ENCODE measurements at regions not wholly inside any gene's neighbourhood (a gene's known extent, or its start where the extent isn't known, plus 50 kb on each side); places are given as distances from the start of the nearest gene placed in this dataset.

DNA sequence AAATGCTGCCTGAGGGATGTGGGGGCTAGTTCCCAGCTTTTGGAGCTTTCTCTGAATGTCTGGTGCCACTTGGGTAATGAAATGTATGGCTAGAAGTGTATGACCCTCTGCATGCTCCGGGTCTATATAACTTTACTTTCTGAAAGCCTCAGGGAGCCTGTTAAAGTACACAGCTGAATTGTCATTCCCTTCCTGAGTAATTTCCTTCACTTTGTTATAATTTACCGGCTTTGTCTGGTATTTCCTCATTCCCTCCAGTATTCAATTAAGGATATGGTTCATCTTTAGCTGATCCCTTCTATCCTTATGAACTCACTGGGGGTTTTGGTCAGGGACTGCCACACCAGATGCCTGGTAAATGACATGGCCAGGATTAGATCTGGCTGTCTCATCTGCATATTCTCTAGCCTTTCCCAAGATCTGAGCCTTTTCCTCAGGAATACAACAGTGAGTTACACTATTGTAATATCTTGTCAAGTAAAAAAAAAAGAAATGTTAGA, 620.3 kb downstream of the ZPLD1 start:
- no peak overlapping the region for H3K27ac ChIP-seq (ENCODE audit: low read depth, low read length)
- H3K9me3 ChIP-seq (ENCODE audit: control insufficient read depth, insufficient read depth, low read depth, low read length) = no peaks in the 10 kb centered on the region
- H3K9ac ChIP-seq (ENCODE audit: low read length) = no peak overlapping the region
- H3K4me3 ChIP-seq (ENCODE audit: low read depth, low read length) = no peak overlapping the region
- no peaks in the 10 kb centered on the region for H3K4me1 ChIP-seq (ENCODE audit: control insufficient read depth, insufficient read depth, low read length)
- H3K27me3 ChIP-seq (ENCODE audit: control insufficient read depth, insufficient read depth, low read length) = no peaks in the 10 kb centered on the region
- H3K36me3 ChIP-seq (ENCODE audit: control insufficient read depth, insufficient read depth, low read length) = no peaks in the 10 kb centered on the region

DNA sequence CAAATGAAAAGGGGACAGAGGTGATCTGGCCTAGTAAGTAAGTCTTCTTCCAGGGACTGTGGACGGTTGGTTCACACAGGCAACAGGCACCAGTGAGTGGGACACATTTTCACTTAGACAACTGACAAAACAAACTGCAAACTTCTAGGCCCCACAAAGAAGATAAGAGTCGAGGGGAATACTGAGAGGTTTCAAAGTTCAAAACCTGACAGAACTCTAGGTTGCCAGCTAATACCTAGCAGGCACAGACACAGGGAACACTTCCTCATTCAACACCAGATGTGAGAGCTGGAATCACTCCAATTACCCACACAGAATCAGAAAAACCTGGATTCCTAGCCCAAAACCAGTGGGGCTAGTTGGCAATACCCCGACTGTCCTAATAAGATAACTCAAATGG, 621.7 kb downstream of the ZPLD1 start:
- Histone ChIP-seq H3K9ac (ENCODE audit: low read length) (no peak overlapping the region), H3K9me3 (ENCODE audit: control insufficient read depth, insufficient read depth, low read depth, low read length) (no peaks in the 10 kb centered on the region), H3K36me3 (ENCODE audit: control insufficient read depth, insufficient read depth, low read length) (no peaks in the 10 kb centered on the region), H3K4me3 (ENCODE audit: low read depth, low read length) (no peak overlapping the region), H3K27ac (ENCODE audit: low read depth, low read length) (no peak overlapping the region), H3K27me3 (ENCODE audit: control insufficient read depth, insufficient read depth, low read length) (no peaks in the 10 kb centered on the region), H3K4me1 (ENCODE audit: control insufficient read depth, insufficient read depth, low read length) (no peaks in the 10 kb centered on the region)

DNA sequence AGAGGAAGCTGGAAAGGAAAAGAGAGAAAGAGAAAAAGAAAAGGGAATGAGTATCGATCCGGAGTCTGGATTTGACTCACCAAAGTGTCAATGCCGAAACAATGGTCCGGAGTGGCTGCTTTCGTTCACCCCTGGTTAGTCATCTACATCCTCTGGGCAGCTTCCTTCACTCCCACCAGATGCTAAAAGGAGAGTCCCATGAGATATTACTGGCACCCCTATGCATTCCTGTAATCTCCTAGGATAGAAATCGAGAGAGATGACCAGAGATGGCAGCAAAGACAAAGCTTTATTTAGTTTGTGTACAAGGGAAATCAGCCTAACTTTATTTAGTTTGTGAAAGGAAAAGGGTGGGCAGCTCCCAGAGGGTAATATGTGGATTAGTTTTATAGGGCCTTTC, 622.2 kb downstream of the ZPLD1 start:
- H3K36me3 ChIP-seq (ENCODE audit: control insufficient read depth, insufficient read depth, low read length) = no peaks in the 10 kb centered on the region
- no peaks in the 10 kb centered on the region for H3K9me3 ChIP-seq (ENCODE audit: control insufficient read depth, insufficient read depth, low read depth, low read length)
- H3K27me3 ChIP-seq (ENCODE audit: control insufficient read depth, insufficient read depth, low read length) = no peaks in the 10 kb centered on the region
- no peaks in the 10 kb centered on the region for H3K4me1 ChIP-seq (ENCODE audit: control insufficient read depth, insufficient read depth, low read length)
- H3K27ac ChIP-seq (ENCODE audit: low read depth, low read length) = no peak overlapping the region
- no peak overlapping the region for H3K9ac ChIP-seq (ENCODE audit: low read length)
- H3K4me3 ChIP-seq (ENCODE audit: low read depth, low read length) = no peak overlapping the region

DNA sequence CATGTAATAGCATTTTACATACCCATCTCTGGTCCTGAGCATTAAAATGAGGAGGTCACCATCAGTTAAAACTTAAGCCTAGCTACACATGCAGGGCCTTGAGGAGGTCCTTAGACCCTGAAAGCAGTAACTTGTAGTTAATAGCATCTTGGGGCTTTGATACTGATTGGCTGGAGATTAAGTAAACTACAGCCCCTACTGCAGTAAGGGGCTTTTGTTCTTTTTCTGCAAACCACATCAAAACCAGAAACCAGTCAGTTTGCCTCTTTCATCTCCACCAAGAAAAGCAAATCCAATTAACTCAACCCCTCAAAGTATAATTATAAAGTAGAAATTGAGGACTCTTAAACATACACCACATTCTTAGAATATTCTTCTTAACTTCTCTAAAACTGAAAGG, 622.7 kb downstream of the ZPLD1 start:
- no peak overlapping the region for H3K27ac ChIP-seq (ENCODE audit: low read depth, low read length)
- no peaks in the 10 kb centered on the region for H3K9me3 ChIP-seq (ENCODE audit: control insufficient read depth, insufficient read depth, low read depth, low read length)
- no peaks in the 10 kb centered on the region for H3K4me1 ChIP-seq (ENCODE audit: control insufficient read depth, insufficient read depth, low read length)
- no peaks in the 10 kb centered on the region for H3K36me3 ChIP-seq (ENCODE audit: control insufficient read depth, insufficient read depth, low read length)
- H3K4me3 ChIP-seq (ENCODE audit: low read depth, low read length) = no peak overlapping the region
- no peaks in the 10 kb centered on the region for H3K27me3 ChIP-seq (ENCODE audit: control insufficient read depth, insufficient read depth, low read length)
- no peak overlapping the region for H3K9ac ChIP-seq (ENCODE audit: low read length)

DNA sequence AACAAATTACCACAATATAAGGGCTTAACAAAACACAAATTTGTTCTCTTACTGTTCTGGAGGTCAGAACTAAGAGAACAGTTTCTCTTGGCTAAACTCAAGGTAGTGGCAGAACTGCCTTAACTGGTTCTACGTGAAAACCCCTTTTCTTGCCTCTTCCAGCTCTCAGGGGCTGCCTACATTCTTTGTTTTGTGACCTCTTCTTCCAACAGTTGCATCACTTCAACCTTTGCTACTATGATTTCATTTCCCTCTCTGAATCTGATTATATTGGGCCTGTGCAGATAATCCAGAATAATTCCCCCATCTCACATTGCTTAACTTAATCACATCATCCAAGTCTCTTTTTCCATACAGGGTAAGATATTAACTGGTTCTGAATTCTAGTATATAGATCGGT, 624.6 kb downstream of the ZPLD1 start:
- Histone ChIP-seq H3K27me3 (ENCODE audit: control insufficient read depth, insufficient read depth, low read length) (no peaks in the 10 kb centered on the region), H3K4me3 (ENCODE audit: low read depth, low read length) (no peak overlapping the region), H3K9ac (ENCODE audit: low read length) (no peak overlapping the region), H3K9me3 (ENCODE audit: control insufficient read depth, insufficient read depth, low read depth, low read length) (no peaks in the 10 kb centered on the region), H3K36me3 (ENCODE audit: control insufficient read depth, insufficient read depth, low read length) (no peaks in the 10 kb centered on the region), H3K4me1 (ENCODE audit: control insufficient read depth, insufficient read depth, low read length) (no peaks in the 10 kb centered on the region), H3K27ac (ENCODE audit: low read depth, low read length) (no peak overlapping the region)

DNA sequence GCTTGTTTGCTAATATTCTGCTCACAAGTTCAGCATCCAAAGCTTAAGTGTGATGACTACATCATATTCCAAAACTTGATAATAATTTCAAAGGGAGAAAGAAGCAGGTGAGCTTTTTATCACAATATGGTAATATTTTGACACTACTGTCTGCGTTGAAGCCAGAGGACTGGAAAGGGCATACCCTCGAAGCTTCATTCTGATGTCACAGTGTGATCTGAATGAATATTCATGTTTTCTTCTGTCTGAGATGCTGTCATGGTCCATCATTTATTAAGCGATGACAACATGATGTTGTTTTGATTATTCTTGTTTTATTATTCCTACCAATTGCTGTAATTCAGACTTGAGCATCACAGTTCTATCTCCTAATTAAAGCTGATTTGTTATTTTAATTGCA, 625.4 kb downstream of the ZPLD1 start:
- H3K36me3 ChIP-seq (ENCODE audit: control insufficient read depth, insufficient read depth, low read length) = no peaks in the 10 kb centered on the region
- no peaks in the 10 kb centered on the region for H3K9me3 ChIP-seq (ENCODE audit: control insufficient read depth, insufficient read depth, low read depth, low read length)
- no peak overlapping the region for H3K9ac ChIP-seq (ENCODE audit: low read length)
- no peaks in the 10 kb centered on the region for H3K4me1 ChIP-seq (ENCODE audit: control insufficient read depth, insufficient read depth, low read length)
- H3K27ac ChIP-seq (ENCODE audit: low read depth, low read length) = no peak overlapping the region
- no peaks in the 10 kb centered on the region for H3K27me3 ChIP-seq (ENCODE audit: control insufficient read depth, insufficient read depth, low read length)
- no peak overlapping the region for H3K4me3 ChIP-seq (ENCODE audit: low read depth, low read length)

DNA sequence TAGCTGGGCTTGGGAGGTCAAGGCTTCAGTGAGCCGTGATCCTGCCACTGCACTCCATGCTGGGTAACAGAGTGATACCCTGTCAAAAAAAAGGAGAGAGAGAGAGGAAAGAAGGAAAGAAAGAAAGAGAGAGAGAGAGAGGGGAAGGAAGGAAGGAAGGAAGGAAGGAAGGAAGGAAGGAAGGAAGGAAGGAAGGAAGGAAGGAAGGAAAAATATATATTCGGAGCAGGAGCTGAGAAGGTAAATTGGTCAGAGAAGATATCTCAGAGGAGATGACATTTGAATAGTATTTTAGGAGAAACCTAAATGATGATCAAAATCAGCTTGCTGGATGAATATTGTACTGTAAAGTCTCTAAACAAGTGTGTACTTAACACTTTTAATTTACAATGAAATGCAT, 633.1 kb downstream of the ZPLD1 start:
- Histone ChIP-seq H3K9ac (ENCODE audit: low read length) (no peak overlapping the region), H3K27me3 (ENCODE audit: control insufficient read depth, insufficient read depth, low read length) (no peaks in the 10 kb centered on the region), H3K36me3 (ENCODE audit: control insufficient read depth, insufficient read depth, low read length) (no peaks in the 10 kb centered on the region), H3K4me1 (ENCODE audit: control insufficient read depth, insufficient read depth, low read length) (no peaks in the 10 kb centered on the region), H3K9me3 (ENCODE audit: control insufficient read depth, insufficient read depth, low read depth, low read length) (no peaks in the 10 kb centered on the region), H3K27ac (ENCODE audit: low read depth, low read length) (no peak overlapping the region), H3K4me3 (ENCODE audit: low read depth, low read length) (no peak overlapping the region)

DNA sequence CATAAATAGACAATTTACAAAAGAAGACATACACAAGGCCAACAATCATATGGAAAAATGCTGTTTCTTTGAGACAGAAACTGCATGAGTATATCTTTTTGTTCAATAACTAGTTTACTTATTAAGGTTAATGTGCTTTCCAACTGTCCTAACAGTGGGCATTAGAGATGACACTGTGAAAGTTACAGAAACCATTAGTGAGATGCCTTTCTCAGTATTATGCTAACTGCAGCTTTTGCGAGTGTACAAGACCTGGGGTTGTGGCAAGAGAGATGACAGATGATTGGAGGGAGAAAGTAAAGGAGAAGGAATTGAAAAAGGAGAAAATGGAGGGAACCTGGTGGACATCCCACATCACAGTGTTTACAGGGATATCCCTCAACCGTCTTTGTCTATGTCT, 640.5 kb downstream of the ZPLD1 start:
- H3K9me3 ChIP-seq (ENCODE audit: control insufficient read depth, insufficient read depth, low read depth, low read length) = no peaks in the 10 kb centered on the region
- no peak overlapping the region for H3K9ac ChIP-seq (ENCODE audit: low read length)
- no peak overlapping the region for H3K27ac ChIP-seq (ENCODE audit: low read depth, low read length)
- H3K4me3 ChIP-seq (ENCODE audit: low read depth, low read length) = no peak overlapping the region
- H3K36me3 ChIP-seq (ENCODE audit: control insufficient read depth, insufficient read depth, low read length) = no peaks in the 10 kb centered on the region
- H3K4me1 ChIP-seq (ENCODE audit: control insufficient read depth, insufficient read depth, low read length) = no peaks in the 10 kb centered on the region
- no peaks in the 10 kb centered on the region for H3K27me3 ChIP-seq (ENCODE audit: control insufficient read depth, insufficient read depth, low read length)

DNA sequence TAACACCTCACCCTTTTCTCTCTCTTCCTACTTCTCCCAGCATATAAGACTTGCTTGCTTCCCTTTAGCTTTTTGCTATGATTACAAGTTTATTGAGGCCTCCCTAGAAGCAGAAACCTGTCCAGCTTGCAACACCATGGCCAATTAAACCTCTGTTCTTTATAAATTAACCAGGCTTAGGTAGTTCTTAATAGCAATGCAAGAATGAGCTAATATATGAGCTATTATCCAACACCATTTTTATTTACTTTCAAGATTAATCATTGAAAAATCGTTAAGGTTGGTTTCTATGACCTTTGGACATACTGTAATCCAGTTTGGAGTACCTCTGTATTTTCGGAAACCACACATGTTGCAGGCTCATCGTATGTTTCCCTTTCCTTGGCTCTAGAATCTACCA, 643.1 kb downstream of the ZPLD1 start:
- Histone ChIP-seq H3K36me3 (ENCODE audit: control insufficient read depth, insufficient read depth, low read length) (no peaks in the 10 kb centered on the region), H3K9me3 (ENCODE audit: control insufficient read depth, insufficient read depth, low read depth, low read length) (no peaks in the 10 kb centered on the region), H3K9ac (ENCODE audit: low read length) (no peak overlapping the region), H3K4me3 (ENCODE audit: low read depth, low read length) (no peak overlapping the region), H3K27ac (ENCODE audit: low read depth, low read length) (no peak overlapping the region), H3K4me1 (ENCODE audit: control insufficient read depth, insufficient read depth, low read length) (no peaks in the 10 kb centered on the region), H3K27me3 (ENCODE audit: control insufficient read depth, insufficient read depth, low read length) (no peaks in the 10 kb centered on the region)

DNA sequence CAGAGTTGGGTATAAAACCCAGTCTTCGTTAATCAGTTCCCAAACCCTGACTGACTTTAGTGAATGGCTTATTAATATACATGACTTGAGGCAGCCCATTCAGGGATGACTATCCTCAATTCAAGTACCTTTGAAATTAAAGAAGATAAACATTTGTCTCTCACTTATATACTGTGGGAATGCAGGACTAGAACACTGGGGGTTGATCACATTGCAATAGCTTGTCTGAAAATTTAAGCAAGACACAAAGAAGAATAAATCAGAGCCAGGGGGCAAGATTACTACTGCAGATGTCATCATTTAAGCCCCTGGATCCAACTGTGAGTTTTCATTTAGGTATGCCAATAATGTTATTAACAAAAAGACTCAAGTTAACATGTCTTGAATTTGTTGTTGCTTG, 647.7 kb downstream of the ZPLD1 start:
- Histone ChIP-seq H3K27ac (ENCODE audit: low read depth, low read length) (no peak overlapping the region), H3K4me1 (ENCODE audit: control insufficient read depth, insufficient read depth, low read length) (no peaks in the 10 kb centered on the region), H3K27me3 (ENCODE audit: control insufficient read depth, insufficient read depth, low read length) (no peaks in the 10 kb centered on the region), H3K9ac (ENCODE audit: low read length) (no peak overlapping the region), H3K9me3 (ENCODE audit: control insufficient read depth, insufficient read depth, low read depth, low read length) (no peaks in the 10 kb centered on the region), H3K4me3 (ENCODE audit: low read depth, low read length) (no peak overlapping the region), H3K36me3 (ENCODE audit: control insufficient read depth, insufficient read depth, low read length) (no peaks in the 10 kb centered on the region)

DNA sequence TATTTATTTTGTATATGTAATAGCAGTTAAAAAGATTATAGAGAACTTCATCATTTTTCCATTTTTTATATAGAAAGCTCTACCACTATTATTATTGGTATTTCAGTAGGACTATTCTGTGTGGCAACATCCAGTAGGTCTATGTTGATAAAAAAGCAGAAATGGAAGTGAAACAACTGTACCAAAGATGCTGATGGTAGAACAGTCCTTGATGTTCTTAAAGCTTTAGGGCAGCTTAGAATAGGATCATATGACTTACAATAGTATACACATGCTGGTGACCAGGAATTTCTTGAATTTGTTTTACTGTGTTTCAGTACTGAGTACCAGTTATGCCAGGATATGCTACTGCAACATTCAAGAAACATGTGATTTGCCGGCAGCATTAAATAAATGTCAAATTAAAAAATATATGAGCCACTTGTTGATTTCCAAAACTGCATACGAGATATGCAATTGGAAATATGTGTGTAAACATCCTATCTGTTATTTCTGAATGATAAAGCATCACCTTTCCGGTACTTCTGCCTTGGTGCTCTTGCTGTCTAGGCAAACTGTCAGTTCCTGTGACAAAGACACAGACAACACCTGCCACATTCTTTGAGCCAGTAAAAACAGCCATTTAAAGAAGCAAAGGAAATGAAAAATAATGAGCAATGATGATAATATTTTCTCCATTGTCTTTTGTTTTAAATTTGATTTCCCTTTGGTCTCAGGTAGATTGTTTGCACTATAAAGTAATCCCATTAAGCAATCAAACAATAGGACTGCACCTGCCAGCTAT, 649.2 kb downstream of the ZPLD1 start:
- Histone ChIP-seq H3K9ac (ENCODE audit: low read length) (no peak overlapping the region), H3K4me3 (ENCODE audit: low read depth, low read length) (no peak overlapping the region), H3K27ac (ENCODE audit: low read depth, low read length) (no peak overlapping the region), H3K4me1 (ENCODE audit: control insufficient read depth, insufficient read depth, low read length) (no peaks in the 10 kb centered on the region), H3K27me3 (ENCODE audit: control insufficient read depth, insufficient read depth, low read length) (no peaks in the 10 kb centered on the region), H3K9me3 (ENCODE audit: control insufficient read depth, insufficient read depth, low read depth, low read length) (no peaks in the 10 kb centered on the region), H3K36me3 (ENCODE audit: control insufficient read depth, insufficient read depth, low read length) (no peaks in the 10 kb centered on the region)
